PC-9 (cell line): ENCODE measurements at regions not wholly inside any gene's neighbourhood (a gene's known extent, or its start where the extent isn't known, plus 50 kb on each side); places are given as distances from the start of the nearest gene placed in this dataset.
"Not testable (repeated sequence)": the region's sequence is repeated elsewhere in the genome, so short reads cannot be mapped to it uniquely, and the experiment has no call there.

ENCODE experiments used
- BruUV-seq: library from RNA; stranded (reverse); fragments of 400-500 nt; replicated peaks from 2 replicates; lab custom pipeline; 2021; lab: Mats Ljungman, UMichigan
- CTCF ChIA-PET: fragments of 300-600 bp; sonication (Branson Sonifier 250); formaldehyde crosslinking; loops from one replicate; lab custom pipeline; 2022; ENCODE audit warnings: antibody characterized with exemption; lab: Charles Lee
- POLR2A ChIA-PET: fragments of 300-600 bp; sonication (Branson Sonifier 250); formaldehyde crosslinking; loops from one replicate; lab custom pipeline; 2022; ENCODE audit warnings: antibody characterized with exemption; ENCODE audit not compliant: unreplicated experiment; lab: Charles Lee
- DNase-seq, 2 experiments: peaks; one replicate each; pipeline versions ENCODE4 v3.0.0 to v3.0.0-alpha.2; 2015 to 2022; ENCODE audit warnings: mixed read lengths in 1 of 2
- H2AFZ ChIP-seq: fragments of 200-600 bp; sonication (generic); 2 replicates; pipeline ENCODE4 v1.8.1; 2017; ENCODE audit warnings: antibody characterized with exemption
- H3F3A ChIP-seq: fragments of 200-600 bp; sonication (generic); 2 replicates; pipeline ENCODE4 v1.8.1; 2017; ENCODE audit warnings: antibody characterized with exemption, mild to moderate bottlenecking, low read depth; ENCODE audit not compliant: insufficient read depth
- H3K27ac ChIP-seq: fragments of 200-600 bp; sonication (generic); 2 replicates; pipeline ENCODE4 v1.6.1; 2016; ENCODE audit warnings: mixed run types
- H3K27me3 ChIP-seq: fragments of 200-600 bp; sonication (generic); 2 replicates; pipeline ENCODE4 v1.6.1; 2016; ENCODE audit warnings: low read depth, mixed run types; ENCODE audit not compliant: insufficient read depth
- H3K36me3 ChIP-seq: fragments of 200-600 bp; sonication (generic); 2 replicates; pipeline ENCODE4 v1.6.1; 2016; ENCODE audit warnings: low read depth, mixed run types
- H3K4me1 ChIP-seq: fragments of 200-600 bp; sonication (generic); replicated peaks from 2 replicates; pipeline ENCODE4 v1.6.1; 2016; ENCODE audit warnings: mixed run types; ENCODE audit not compliant: insufficient read depth
- H3K4me2 ChIP-seq: fragments of 200-600 bp; sonication (generic); 2 replicates; pipeline ENCODE4 v1.6.1; 2017; ENCODE audit warnings: mixed run types
- H3K4me3 ChIP-seq: fragments of 200-600 bp; sonication (generic); 2 replicates; pipeline ENCODE4 v1.6.1; 2016; ENCODE audit warnings: mixed run types
- H3K79me2 ChIP-seq: fragments of 200-600 bp; sonication (generic); 2 replicates; pipeline ENCODE4 v1.6.1; 2017; ENCODE audit warnings: low read depth, mixed run types
- H3K9me2 ChIP-seq: fragments of 200-600 bp; sonication (generic); 2 replicates; pipeline ENCODE4 v1.8.1; 2017; ENCODE audit warnings: mild to moderate bottlenecking; ENCODE audit not compliant: insufficient read depth
- H3K9me3 ChIP-seq: fragments of 200-600 bp; sonication (generic); 2 replicates; pipeline ENCODE4 v1.8.1; 2016; ENCODE audit warnings: low read depth; ENCODE audit not compliant: insufficient read depth
- H4K20me1 ChIP-seq: fragments of 200-600 bp; sonication (generic); 2 replicates; pipeline ENCODE4 v1.8.1; 2017; ENCODE audit not compliant: insufficient read depth
- EZH2 ChIP-seq: fragments of 200-600 bp; sonication (generic); IDR thresholded peaks from 2 replicates; pipeline ENCODE4 v1.8.0; 2017; ENCODE audit warnings: antibody characterized with exemption, low read depth
- intact Hi-C: fragments of 100-400 bp; cut with micrococcal nuclease; formaldehyde crosslinking; loops from one replicate; pipeline ENCODE4 v1.10.0; 2022; ENCODE audit not compliant: unreplicated experiment
- TF ChIP-seq, protein P1 (sequence below): fragments of 200-600 bp; sonication (generic); conservative IDR thresholded peaks from 2 replicates; pipeline ENCODE4 v1.6.1; 2017; ENCODE audit warnings: mixed run types, antibody characterized with exemption, mild to moderate bottlenecking, moderate library complexity

DNA sequence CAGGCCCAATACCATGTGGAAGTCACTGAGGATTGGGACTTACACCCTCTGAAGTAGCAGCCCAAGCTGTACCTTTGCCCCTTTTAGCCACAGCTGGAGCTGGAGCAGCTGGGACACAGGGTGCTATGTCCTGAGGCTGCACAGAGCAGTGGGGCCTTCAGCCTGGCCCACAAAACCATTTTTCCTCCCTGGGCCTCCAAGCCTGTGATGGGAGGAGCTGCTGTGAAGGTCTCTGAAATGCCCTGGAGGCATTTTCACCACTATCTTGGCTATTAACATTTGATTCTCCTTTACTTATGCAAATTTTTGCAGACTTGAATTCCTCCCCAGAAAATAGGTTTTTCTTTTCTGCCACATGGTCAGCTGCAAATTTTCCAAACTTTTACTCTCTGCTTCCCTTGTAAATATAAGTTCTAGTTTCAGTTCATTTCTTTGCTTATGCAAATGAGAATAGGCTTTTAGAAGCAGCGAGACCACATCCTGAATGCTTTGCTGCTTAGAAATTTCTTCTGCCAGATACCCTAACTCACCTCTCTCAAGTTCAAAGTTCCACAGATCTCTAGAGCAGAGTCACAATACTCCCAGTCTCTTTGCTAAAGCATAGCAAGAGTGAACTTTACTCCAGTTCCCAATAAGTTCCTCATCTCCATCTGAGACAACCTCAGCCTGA is 213.8 kb upstream of the MGAT5 start:
- no peak for DNase-seq
- H3K27ac ChIP-seq, result no peak overlapping the region
- no peaks in the 10 kb centered on the region for H3K36me3 ChIP-seq
- POLR2A ChIA-PET, result no interaction called here
- no peaks in the 10 kb centered on the region for H4K20me1 ChIP-seq
- H3K79me2 ChIP-seq, result no peaks in the 10 kb centered on the region
- no TSS peak for BruUV-seq
- peaks cover 21% of the 10 kb centered on the region for H3K27me3 ChIP-seq
- H3F3A ChIP-seq, result no peaks in the 10 kb centered on the region
- H3K9me2 ChIP-seq, result no peaks in the 10 kb centered on the region
- no peak for TF ChIP-seq EZH2
- TF ChIP-seq, protein P1, sequence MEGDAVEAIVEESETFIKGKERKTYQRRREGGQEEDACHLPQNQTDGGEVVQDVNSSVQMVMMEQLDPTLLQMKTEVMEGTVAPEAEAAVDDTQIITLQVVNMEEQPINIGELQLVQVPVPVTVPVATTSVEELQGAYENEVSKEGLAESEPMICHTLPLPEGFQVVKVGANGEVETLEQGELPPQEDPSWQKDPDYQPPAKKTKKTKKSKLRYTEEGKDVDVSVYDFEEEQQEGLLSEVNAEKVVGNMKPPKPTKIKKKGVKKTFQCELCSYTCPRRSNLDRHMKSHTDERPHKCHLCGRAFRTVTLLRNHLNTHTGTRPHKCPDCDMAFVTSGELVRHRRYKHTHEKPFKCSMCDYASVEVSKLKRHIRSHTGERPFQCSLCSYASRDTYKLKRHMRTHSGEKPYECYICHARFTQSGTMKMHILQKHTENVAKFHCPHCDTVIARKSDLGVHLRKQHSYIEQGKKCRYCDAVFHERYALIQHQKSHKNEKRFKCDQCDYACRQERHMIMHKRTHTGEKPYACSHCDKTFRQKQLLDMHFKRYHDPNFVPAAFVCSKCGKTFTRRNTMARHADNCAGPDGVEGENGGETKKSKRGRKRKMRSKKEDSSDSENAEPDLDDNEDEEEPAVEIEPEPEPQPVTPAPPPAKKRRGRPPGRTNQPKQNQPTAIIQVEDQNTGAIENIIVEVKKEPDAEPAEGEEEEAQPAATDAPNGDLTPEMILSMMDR, result no peak
- no peaks in the 10 kb centered on the region for H3K9me3 ChIP-seq
- CTCF ChIA-PET, result no interaction called here
- intact Hi-C loops, result no loop called here
- no peaks in the 10 kb centered on the region for H3K4me1 ChIP-seq
- no peak overlapping the region for H3K4me2 ChIP-seq
- no peak overlapping the region for H2AFZ ChIP-seq
- no peak overlapping the region for H3K4me3 ChIP-seq

DNA sequence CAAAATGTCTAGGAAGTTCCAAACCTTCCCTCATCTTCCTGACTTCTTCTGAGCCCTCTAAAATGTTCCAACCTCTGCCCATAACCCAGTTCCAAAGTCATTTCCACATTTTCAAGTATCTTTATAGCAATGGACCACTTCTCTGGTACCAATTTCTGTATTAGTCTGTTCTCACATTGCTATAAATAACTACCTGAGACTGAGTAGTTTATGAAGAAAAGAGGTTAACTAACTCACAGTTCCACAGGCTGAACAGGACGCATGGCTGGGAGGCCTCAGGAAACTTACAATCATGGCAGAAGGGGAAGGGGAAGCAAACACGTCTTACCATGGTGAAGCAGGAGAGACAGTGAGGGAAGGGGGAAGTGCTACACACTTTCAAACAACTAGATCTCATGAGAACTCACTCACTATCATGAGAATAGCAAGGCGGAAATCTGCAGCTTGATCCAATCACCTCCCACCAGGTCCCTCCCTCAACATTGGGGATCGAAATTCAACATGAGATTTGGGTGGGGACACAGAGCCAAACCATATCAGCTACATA is 213.2 kb upstream of the MGAT5 start:
- H3K4me3 ChIP-seq, H3K27ac ChIP-seq, H3F3A ChIP-seq, H3K79me2 ChIP-seq, intact Hi-C loops, H3K4me2 ChIP-seq, H2AFZ ChIP-seq, H3K9me3 ChIP-seq, DNase-seq, H4K20me1 ChIP-seq, H3K4me1 ChIP-seq, H3K36me3 ChIP-seq, BruUV-seq, POLR2A ChIA-PET, H3K9me2 ChIP-seq, CTCF ChIA-PET: not testable (repeated sequence)
- H3K27me3 ChIP-seq, result peaks cover 25% of the 10 kb centered on the region

DNA sequence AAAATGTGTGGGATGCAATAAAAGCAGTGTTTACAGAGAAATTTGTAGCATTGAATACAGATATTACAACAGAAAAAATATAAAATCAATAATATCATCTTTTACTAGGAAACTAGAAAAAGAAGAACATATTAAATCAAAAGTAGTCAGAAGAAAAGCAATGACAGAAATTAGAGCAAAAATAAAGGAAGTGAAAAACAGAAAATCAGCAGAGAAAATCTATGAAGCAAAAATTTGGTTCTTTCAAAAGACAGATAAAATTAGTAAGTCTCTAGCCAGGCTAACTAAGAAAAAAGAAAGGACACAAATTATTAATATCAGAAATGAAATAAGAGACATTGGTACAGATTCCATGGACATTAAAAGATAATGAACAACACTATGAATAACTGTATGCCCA is 212.0 kb upstream of the MGAT5 start:
- Histone ChIP-seq H3K27me3 (peaks cover 20% of the 10 kb centered on the region), H3K4me2 (no peak overlapping the region), H2AFZ (no peak overlapping the region), H3K9me3 (no peaks in the 10 kb centered on the region), H3F3A (no peaks in the 10 kb centered on the region), H3K36me3 (no peaks in the 10 kb centered on the region), H4K20me1 (no peaks in the 10 kb centered on the region), H3K79me2 (no peaks in the 10 kb centered on the region), H3K9me2 (no peaks in the 10 kb centered on the region), H3K4me1 (no peaks in the 10 kb centered on the region), H3K4me3 (no peak overlapping the region), H3K27ac (no peak overlapping the region)
- ChIA-PET POLR2A (no interaction called here), CTCF (no interaction called here)
- no peak for DNase-seq
- intact Hi-C loops, result no loop called here
- TF ChIP-seq, protein P1, result no peak
- BruUV-seq, result no TSS peak

DNA sequence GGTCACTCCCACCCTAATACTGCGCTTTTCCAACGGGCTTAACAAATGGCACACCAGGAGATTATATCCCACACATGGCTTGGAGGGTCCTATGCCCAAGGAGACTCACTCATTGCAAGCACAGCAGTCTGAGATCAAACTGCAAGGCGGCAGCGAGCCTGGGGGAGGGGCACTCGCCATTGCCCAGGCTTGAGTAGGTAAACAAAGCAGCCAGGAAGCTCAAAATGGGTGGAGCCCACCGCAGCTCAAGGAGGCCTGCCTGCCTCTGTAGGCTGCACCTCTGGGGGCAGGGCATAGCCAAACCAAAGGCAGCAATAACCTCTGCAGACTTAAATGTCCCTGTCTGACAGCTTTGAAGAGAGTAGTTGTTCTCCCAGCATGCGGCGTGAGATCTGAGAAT is 210.8 kb upstream of the MGAT5 start:
- CTCF ChIA-PET, H3K4me2 ChIP-seq, POLR2A ChIA-PET, H3K9me2 ChIP-seq, H3K79me2 ChIP-seq, H3K36me3 ChIP-seq, intact Hi-C loops, H3K4me3 ChIP-seq, H3K27ac ChIP-seq, H3K4me1 ChIP-seq, DNase-seq, H3K9me3 ChIP-seq, H2AFZ ChIP-seq, BruUV-seq, H4K20me1 ChIP-seq, H3F3A ChIP-seq: not testable (repeated sequence)
- H3K27me3 ChIP-seq, result peaks cover 16% of the 10 kb centered on the region
